GM12891 (cell line): ENCODE measurements at regions not wholly inside any gene's neighbourhood (a gene's known extent, or its start where the extent isn't known, plus 50 kb on each side); places are given as distances from the start of the nearest gene placed in this dataset.

ENCODE experiments used
- POLR2A ChIP-seq: IDR thresholded peaks from 2 replicates; pipeline ENCODE4 v1.6.1; 2011; ENCODE audit warnings: low read depth, low read length, control low read depth
- POLR2AphosphoS5 ChIP-seq: IDR thresholded peaks from 2 replicates; pipeline ENCODE4 v1.6.1; 2011; ENCODE audit warnings: low read depth, low read length, control low read depth
- POU2F2 ChIP-seq: IDR thresholded peaks from 2 replicates; pipeline ENCODE4 v1.6.1; 2011; ENCODE audit warnings: low read depth, mild to moderate bottlenecking, control low read depth, low read length, moderate library complexity
- TAF1 ChIP-seq: IDR thresholded peaks from 2 replicates; pipeline ENCODE4 v1.6.1; 2011; ENCODE audit warnings: low read depth, low read length, control low read depth

GRCh38 chr9:103942200-103942599 is 151.9 kb upstream of the SMC2 start:
- no peak for TF ChIP-seq POLR2A
- no peak for TF ChIP-seq TAF1
- no peak for TF ChIP-seq POLR2AphosphoS5
- no peak for TF ChIP-seq POU2F2
